Right lobe of liver (tissue), 6 donors: ENCODE measurements at regions not wholly inside any gene's neighbourhood (a gene's known extent, or its start where the extent isn't known, plus 50 kb on each side); places are given as distances from the start of the nearest gene placed in this dataset.
A peak's percentile ranks its signal among the peaks of the same experiment; 100 is the strongest.

Source experiments
- ATAC-seq, 4 donors: fragments of 200-7000 bp; cut with Tn5 transposase; one replicate each; pipeline ENCODE4 v1.9.1; 2020; ENCODE audit warnings: mild to moderate bottlenecking in 4 of 4, moderate library complexity in 4 of 4
- DNase-seq, 3 donors: peaks; one replicate each; pipeline ENCODE4 v3.0.0-alpha.2; 2020
- H3K27ac ChIP-seq, 3 donors: fragments of 200-600 bp; one replicate each; pipeline ENCODE4 v1.8.0; 2022
- H3K27me3 ChIP-seq, 2 donors: fragments of 200-600 bp; one replicate each; pipeline ENCODE4 v1.8.0; 2022
- H3K36me3 ChIP-seq, 4 donors: fragments of 200-600 bp; sonication (generic) in 1 of 4; one replicate each; pipeline versions ENCODE4 v1.5.1 to v1.8.0; 2017 to 2022; ENCODE audit warnings: control low read depth in 1 of 4
- H3K4me1 ChIP-seq, 4 donors: fragments of 200-600 bp; sonication (generic) in 1 of 4; one replicate each; pipeline versions ENCODE4 v1.5.1 to v1.8.0; 2017 to 2022; ENCODE audit warnings: control low read depth in 1 of 4
- H3K4me3 ChIP-seq, 3 donors: fragments of 200-600 bp; one replicate each; pipeline ENCODE4 v1.8.0; 2022
- H3K9me3 ChIP-seq, 4 donors: fragments of 200-600 bp; sonication (generic) in 1 of 4; one replicate each; pipeline versions ENCODE4 v1.5.1 to v1.8.0; 2017 to 2022; ENCODE audit warnings: control low read depth in 1 of 4
- POLR2A ChIP-seq: fragments of 450-650 bp; IDR thresholded peaks from one replicate; pipeline ENCODE4 v1.6.1; 2017; ENCODE audit warnings: antibody characterized with exemption, mild to moderate bottlenecking
- WGBS: methylation state at CpG from one replicate; pipeline ENCODE4 v1.1.6; 2018; ENCODE audit warnings: low coverage, low lambda C conversion rate; ENCODE audit not compliant: insufficient coverage; ENCODE audit errors: missing lambda C conversion rate; 5-methylcytosine and 5-hydroxymethylcytosine counted together
- intact Hi-C, 2 donors: fragments of 100-400 bp; cut with DNase I; formaldehyde crosslinking; loops; one replicate each; pipeline versions ENCODE4 v1.11.2 to v1.14.1; 2022
- TF ChIP-seq, protein P1 (sequence below), 4 donors: fragments of 200-600 bp in 3 of 4; fragments of 450-650 bp in 1 of 4; IDR thresholded peaks; one replicate each; pipeline versions ENCODE4 v1.5.1 to v1.8.0; 2016 to 2022; ENCODE audit warnings: antibody characterized with exemption in 4 of 4, mild to moderate bottlenecking in 2 of 4
- donor health status: DM: no; HTN: yes; CAD: no.
- donor health status: DM: no; HTN: no; CAD: no.
- donor health status: DM: no; HTN: no; CAD: no.
- donor health status: DM: no; HTN: yes; CAD: no.
- donor health status: DM: no; HTN: yes; CAD: no.

GRCh38 chr4:95979961-95980876 is 140.3 kb downstream of the PDHA2 start:
- H3K36me3 ChIP-seq = no peaks in the 10 kb centered on the region
- H3K27me3 ChIP-seq = no peaks in the 10 kb centered on the region
- H3K4me3 ChIP-seq = no peak overlapping the region
- no peak overlapping the region for H3K27ac ChIP-seq
- no peaks in the 10 kb centered on the region for H3K9me3 ChIP-seq
- DNase-seq = no peak
- no peaks in the 10 kb centered on the region for H3K4me1 ChIP-seq
- TF ChIP-seq, protein P1, sequence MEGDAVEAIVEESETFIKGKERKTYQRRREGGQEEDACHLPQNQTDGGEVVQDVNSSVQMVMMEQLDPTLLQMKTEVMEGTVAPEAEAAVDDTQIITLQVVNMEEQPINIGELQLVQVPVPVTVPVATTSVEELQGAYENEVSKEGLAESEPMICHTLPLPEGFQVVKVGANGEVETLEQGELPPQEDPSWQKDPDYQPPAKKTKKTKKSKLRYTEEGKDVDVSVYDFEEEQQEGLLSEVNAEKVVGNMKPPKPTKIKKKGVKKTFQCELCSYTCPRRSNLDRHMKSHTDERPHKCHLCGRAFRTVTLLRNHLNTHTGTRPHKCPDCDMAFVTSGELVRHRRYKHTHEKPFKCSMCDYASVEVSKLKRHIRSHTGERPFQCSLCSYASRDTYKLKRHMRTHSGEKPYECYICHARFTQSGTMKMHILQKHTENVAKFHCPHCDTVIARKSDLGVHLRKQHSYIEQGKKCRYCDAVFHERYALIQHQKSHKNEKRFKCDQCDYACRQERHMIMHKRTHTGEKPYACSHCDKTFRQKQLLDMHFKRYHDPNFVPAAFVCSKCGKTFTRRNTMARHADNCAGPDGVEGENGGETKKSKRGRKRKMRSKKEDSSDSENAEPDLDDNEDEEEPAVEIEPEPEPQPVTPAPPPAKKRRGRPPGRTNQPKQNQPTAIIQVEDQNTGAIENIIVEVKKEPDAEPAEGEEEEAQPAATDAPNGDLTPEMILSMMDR (IDR thresholded peaks at IDR 0.05) = no peak
- no peak for TF ChIP-seq POLR2A
- intact Hi-C loops = no loop called here
- ATAC-seq = peak in 2 of 4 donors; percentile 21 to 48
- 78% methylated on average over 4 of the region's 13 CpGs for WGBS

GRCh38 chr4:95980877-95981360 is 141.0 kb downstream of the PDHA2 start:
- intact Hi-C loops = no loop called here
- DNase-seq (no peak), ATAC-seq (peak in 1 of 4 donors; percentile 16)
- 60% methylated on average over 1 of the region's 3 CpGs for WGBS
- Histone ChIP-seq H3K27me3 (no peaks in the 10 kb centered on the region), H3K4me3 (no peak overlapping the region), H3K9me3 (no peaks in the 10 kb centered on the region), H3K36me3 (no peaks in the 10 kb centered on the region), H3K27ac (no peak overlapping the region), H3K4me1 (no peaks in the 10 kb centered on the region)
- TF ChIP-seq, protein P1 (IDR thresholded peaks at IDR 0.05) = no peak
- no peak for TF ChIP-seq POLR2A

DNA sequence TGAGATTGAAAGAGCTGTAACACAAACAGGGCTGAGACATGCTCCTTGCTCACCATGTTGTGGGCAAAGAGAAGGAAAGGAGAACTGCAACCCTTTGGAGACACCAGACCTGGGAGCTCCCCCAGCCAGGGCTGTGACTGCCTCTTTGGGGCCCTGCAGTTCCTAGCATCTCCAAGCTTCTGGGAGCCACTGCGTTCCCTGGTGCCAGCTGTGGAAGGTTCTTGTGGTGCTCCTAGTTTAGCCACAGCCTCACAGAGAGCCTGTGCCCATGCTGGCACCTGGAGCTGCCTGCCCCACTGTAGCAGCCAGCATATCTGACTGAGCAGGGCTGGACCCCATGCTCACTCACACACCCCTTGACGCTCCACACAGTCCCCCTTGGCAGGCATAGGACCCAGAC is 141.7 kb downstream of the PDHA2 start:
- no peaks in the 10 kb centered on the region for H3K4me1 ChIP-seq
- H3K27ac ChIP-seq = no peak overlapping the region
- no peaks in the 10 kb centered on the region for H3K27me3 ChIP-seq
- no peak for ATAC-seq
- TF ChIP-seq POLR2A = no peak
- TF ChIP-seq, protein P1 (IDR thresholded peaks at IDR 0.05) = no peak
- no CpG with 5 or more reads among the region's 2 CpGs for WGBS
- no peak for DNase-seq
- intact Hi-C loops = no loop called here
- no peak overlapping the region for H3K4me3 ChIP-seq
- H3K36me3 ChIP-seq = no peaks in the 10 kb centered on the region
- H3K9me3 ChIP-seq = no peaks in the 10 kb centered on the region

GRCh38 chr4:95982516-95982915 is 142.6 kb downstream of the PDHA2 start:
- DNase-seq (no peak), ATAC-seq (no peak)
- no peak overlapping the region for H3K4me3 ChIP-seq
- H3K9me3 ChIP-seq = no peaks in the 10 kb centered on the region
- H3K4me1 ChIP-seq = no peaks in the 10 kb centered on the region
- WGBS = 21% methylated on average over 1 of the region's 1 CpG
- no peaks in the 10 kb centered on the region for H3K36me3 ChIP-seq
- H3K27ac ChIP-seq = no peak overlapping the region
- no peaks in the 10 kb centered on the region for H3K27me3 ChIP-seq
- TF ChIP-seq, protein P1 (IDR thresholded peaks at IDR 0.05) = no peak
- TF ChIP-seq POLR2A = no peak
- intact Hi-C loops = no loop called here
